ENCODE measurements at regions not wholly inside any gene's neighbourhood (a gene's known extent, or its start where the extent isn't known, plus 50 kb on each side); places are given as distances from the start of the nearest gene placed in this dataset.
"Not testable (repeated sequence)": the region's sequence is repeated elsewhere in the genome, so short reads cannot be mapped to it uniquely, and the experiment has no call there.

DNA sequence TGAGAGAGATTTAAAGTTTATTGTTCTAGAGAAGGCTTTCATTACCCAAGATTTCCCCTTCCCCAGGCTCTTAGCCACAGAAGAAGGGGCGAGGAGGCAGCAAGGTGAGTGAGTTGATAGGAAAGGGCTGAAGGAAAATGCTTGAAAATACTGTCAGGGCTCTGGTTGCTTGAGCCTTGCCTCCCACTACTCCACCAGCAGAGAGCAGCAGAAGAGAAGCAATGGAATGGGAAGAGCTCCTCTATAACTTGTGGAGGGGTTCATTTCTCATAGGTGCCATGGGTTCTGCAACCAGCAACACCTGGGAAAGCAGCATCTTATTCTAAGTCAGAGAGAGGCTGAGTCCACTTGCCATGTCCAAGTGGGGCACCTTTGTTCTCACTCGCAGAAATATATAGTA lies 184.0 kb upstream of the CNTN6 start:
- peak; percentile 2 for DNase-seq (ENCODE audit: low read depth)
- H3K4me3 ChIP-seq (ENCODE audit: low read depth, low read length): no peak overlapping the region
- TF ChIP-seq MYC (IDR thresholded peaks at IDR 0.05; ENCODE audit: low read depth, low read length) (no peak), CTCF (IDR thresholded peaks at IDR 0.05; ENCODE audit: low read depth, low read length) (peak; percentile 6), POLR2A (IDR thresholded peaks at IDR 0.05; ENCODE audit: extremely low read depth, insufficient read length) (no peak)
- TF ChIP-seq, protein P1, sequence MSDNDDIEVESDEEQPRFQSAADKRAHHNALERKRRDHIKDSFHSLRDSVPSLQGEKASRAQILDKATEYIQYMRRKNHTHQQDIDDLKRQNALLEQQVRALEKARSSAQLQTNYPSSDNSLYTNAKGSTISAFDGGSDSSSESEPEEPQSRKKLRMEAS (IDR thresholded peaks at IDR 0.05; ENCODE audit: low read depth, low read length): no peak

GRCh38 chr3:912717-913116 lies 180.1 kb upstream of the CNTN6 start:
- not testable (repeated sequence) for DNase-seq (ENCODE audit: low read depth); H3K4me3 ChIP-seq (ENCODE audit: low read depth, low read length)

- no peak overlapping the region for H3K4me3 ChIP-seq (ENCODE audit: low read depth, low read length)
- DNase-seq (ENCODE audit: low read depth): no peak
- TF ChIP-seq, protein P1 (IDR thresholded peaks at IDR 0.05; ENCODE audit: low read depth, low read length): no peak
- TF ChIP-seq MYC (IDR thresholded peaks at IDR 0.05; ENCODE audit: low read depth, low read length) (no peak), CTCF (IDR thresholded peaks at IDR 0.05; ENCODE audit: low read depth, low read length) (no peak), POLR2A (IDR thresholded peaks at IDR 0.05; ENCODE audit: extremely low read depth, insufficient read length) (no peak)
These were observed 169.5 kb upstream of the CNTN6 start for GRCh38 chr3:923161-923910.

DNA sequence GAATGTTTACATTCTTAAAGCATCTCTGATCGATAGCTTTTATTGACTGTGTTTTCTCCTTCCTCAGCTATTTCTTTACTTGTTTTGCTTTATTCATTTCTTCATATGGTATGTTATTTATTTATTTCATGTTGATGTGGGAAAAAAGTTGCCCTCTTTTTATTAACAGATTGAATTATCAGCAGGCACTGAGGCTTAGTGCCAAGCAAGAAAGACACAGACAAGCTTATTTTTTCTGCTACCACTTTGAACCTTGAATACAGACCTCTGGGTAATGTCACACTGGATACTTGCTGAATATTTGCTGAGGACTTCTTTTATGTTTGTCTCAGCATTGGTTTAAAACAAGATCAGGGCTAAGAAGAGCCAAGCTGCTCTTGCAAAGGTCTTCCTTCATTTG lies 162.0 kb upstream of the CNTN6 start:
- no peak overlapping the region for H3K4me3 ChIP-seq (ENCODE audit: low read depth, low read length)
- DNase-seq (ENCODE audit: low read depth): no peak
- TF ChIP-seq, protein P1 (IDR thresholded peaks at IDR 0.05; ENCODE audit: low read depth, low read length): no peak
- TF ChIP-seq POLR2A (IDR thresholded peaks at IDR 0.05; ENCODE audit: extremely low read depth, insufficient read length): no peak
- no peak for TF ChIP-seq MYC (IDR thresholded peaks at IDR 0.05; ENCODE audit: low read depth, low read length)
- no peak for TF ChIP-seq CTCF (IDR thresholded peaks at IDR 0.05; ENCODE audit: low read depth, low read length)

DNA sequence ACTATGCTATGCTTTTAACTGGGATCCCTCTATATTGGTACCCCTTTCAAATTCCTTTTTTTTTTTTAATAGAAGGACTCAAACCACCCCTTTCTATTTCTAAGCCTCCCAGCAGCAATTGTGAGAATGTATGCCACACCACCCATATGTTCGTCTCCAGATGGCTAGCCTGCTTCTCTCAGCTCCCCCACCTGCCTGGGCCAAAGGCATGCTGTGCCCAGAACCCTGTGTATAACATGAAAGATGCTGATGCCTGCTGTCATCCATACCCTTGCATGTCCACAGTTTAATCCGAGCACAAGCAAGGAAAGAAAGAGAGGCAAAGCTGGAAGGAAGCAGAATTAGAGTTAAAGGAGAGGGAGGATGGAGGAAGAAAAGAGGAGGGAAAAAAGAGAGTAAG lies 159.5 kb upstream of the CNTN6 start:
- DNase-seq (ENCODE audit: low read depth): no peak
- no peak for TF ChIP-seq POLR2A (IDR thresholded peaks at IDR 0.05; ENCODE audit: extremely low read depth, insufficient read length)
- no peak for TF ChIP-seq CTCF (IDR thresholded peaks at IDR 0.05; ENCODE audit: low read depth, low read length)
- no peak for TF ChIP-seq MYC (IDR thresholded peaks at IDR 0.05; ENCODE audit: low read depth, low read length)
- TF ChIP-seq, protein P1 (IDR thresholded peaks at IDR 0.05; ENCODE audit: low read depth, low read length): no peak
- no peak overlapping the region for H3K4me3 ChIP-seq (ENCODE audit: low read depth, low read length)

DNA sequence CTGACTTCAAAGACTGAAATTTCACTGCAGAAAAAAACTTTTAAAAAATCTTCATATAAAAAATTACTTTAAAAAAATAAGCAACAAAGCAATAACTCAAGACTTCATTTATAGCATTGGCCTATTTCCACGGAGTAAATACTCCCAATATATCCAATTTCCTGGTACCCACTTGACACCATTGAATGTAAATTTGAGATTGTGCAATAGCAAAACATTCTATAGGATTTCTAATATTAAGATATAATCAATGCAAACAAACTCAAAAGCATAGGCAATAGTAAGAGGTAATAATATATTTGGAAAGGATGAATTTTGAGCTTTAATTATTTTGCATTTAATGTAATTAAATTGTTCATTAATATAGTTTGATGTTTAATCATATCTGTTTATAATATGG lies 148.0 kb upstream of the CNTN6 start:
- H3K4me3 ChIP-seq (ENCODE audit: low read depth, low read length): no peak overlapping the region
- TF ChIP-seq CTCF (IDR thresholded peaks at IDR 0.05; ENCODE audit: low read depth, low read length): no peak
- no peak for TF ChIP-seq POLR2A (IDR thresholded peaks at IDR 0.05; ENCODE audit: extremely low read depth, insufficient read length)
- TF ChIP-seq MYC (IDR thresholded peaks at IDR 0.05; ENCODE audit: low read depth, low read length): no peak
- TF ChIP-seq, protein P1 (IDR thresholded peaks at IDR 0.05; ENCODE audit: low read depth, low read length): no peak
- no peak for DNase-seq (ENCODE audit: low read depth)
